Spleen (tissue), 7 donors: ENCODE measurements at regions not wholly inside any gene's neighbourhood (a gene's known extent, or its start where the extent isn't known, plus 50 kb on each side); places are given as distances from the start of the nearest gene placed in this dataset.

Source experiments
- CTCF ChIP-seq, 11 experiments: fragments of 200-600 bp in 7 of 11; fragments of 450-650 bp in 4 of 11; sonication (generic) in 4 of 11; IDR thresholded peaks in 8 of 11; conservative IDR thresholded peaks in 3 of 11; 1 replicate in 7 of 11; 2 replicates in 4 of 11; pipeline versions ENCODE4 v1.4.0 to v1.8.0; 2016 to 2021; ENCODE audit warnings: antibody characterized with exemption in 11 of 11, inconsistent platforms in 4 of 11, mild to moderate bottlenecking in 1 of 11
- POLR2A ChIP-seq, 3 donors: fragments of 450-650 bp; IDR thresholded peaks; one replicate each; pipeline ENCODE4 v1.5.1; 2017; ENCODE audit warnings: antibody characterized with exemption in 3 of 3, mild to moderate bottlenecking in 1 of 3
- POLR2AphosphoS5 ChIP-seq, 3 donors: sonication (generic); formaldehyde crosslinking; IDR thresholded peaks; one replicate each; pipeline ENCODE4 v1.5.1; 2017; ENCODE audit warnings: antibody characterized with exemption in 3 of 3
- donor health status: DM: no; HTN: no; CAD: no; lungs with moderate emphysema.
- donor health status: DM: no; HTN: no; CAD: no.
- donor health status: DM: no; HTN: no; CAD: no.

- no peak for TF ChIP-seq CTCF (IDR thresholded peaks at IDR 0.05 in 8 of 11, conservative IDR thresholded peaks at IDR 0.05 in 3 of 11)
- TF ChIP-seq POLR2AphosphoS5 (IDR thresholded peaks at IDR 0.05): no peak
- no peak for TF ChIP-seq POLR2A (IDR thresholded peaks at IDR 0.05)
Observed at GRCh38 chr3:79847928-79848327, 80.1 kb upstream of the ROBO1 start.
